GM11168 (cell line): ENCODE measurements at regions not wholly inside any gene's neighbourhood (a gene's known extent, or its start where the extent isn't known, plus 50 kb on each side); places are given as distances from the start of the nearest gene placed in this dataset.
"Not testable (repeated sequence)": the region's sequence is repeated elsewhere in the genome, so short reads cannot be mapped to it uniquely, and the experiment has no call there.

ENCODE experiments used
- in situ Hi-C: fragments of 300-500 bp; cut with MboI; formaldehyde crosslinking; loops from one replicate; pipeline ENCODE4 v1.12.0; 2022; ENCODE audit warnings: low sequenced_read_pairs; ENCODE audit not compliant: unreplicated experiment

- in situ Hi-C loops: no loop called here
These were observed 190.5 kb upstream of the NECTIN3 start for GRCh38 chr3:110881069-110881468.

GRCh38 chr3:110886222-110886893 lies 185.3 kb upstream of the NECTIN3 start:
- in situ Hi-C loops: no loop called here

- in situ Hi-C loops: no loop called here
These were observed 184.4 kb upstream of the NECTIN3 start for GRCh38 chr3:110887176-110887575.

GRCh38 chr3:110888625-110889375 lies 182.8 kb upstream of the NECTIN3 start:
- in situ Hi-C loops: not testable (repeated sequence)

- in situ Hi-C loops: not testable (repeated sequence)
These were observed 182.3 kb upstream of the NECTIN3 start for GRCh38 chr3:110889376-110889699.

- in situ Hi-C loops: no loop called here
These were observed 177.0 kb upstream of the NECTIN3 start for GRCh38 chr3:110894574-110894973.

- in situ Hi-C loops: no loop called here
These were observed 176.6 kb upstream of the NECTIN3 start for GRCh38 chr3:110895054-110895453.

- in situ Hi-C loops: no loop called here
These were observed 174.6 kb upstream of the NECTIN3 start for GRCh38 chr3:110897046-110897445.

GRCh38 chr3:110900576-110900975 lies 171.0 kb upstream of the NECTIN3 start:
- in situ Hi-C loops: no loop called here

- in situ Hi-C loops: no loop called here
These were observed 170.1 kb upstream of the NECTIN3 start for GRCh38 chr3:110901536-110901935.

GRCh38 chr3:110902453-110903085 lies 169.0 kb upstream of the NECTIN3 start:
- in situ Hi-C loops: no loop called here

GRCh38 chr3:110903771-110904519 lies 167.7 kb upstream of the NECTIN3 start:
- in situ Hi-C loops: no loop called here

- in situ Hi-C loops: no loop called here
These were observed 167.1 kb upstream of the NECTIN3 start for GRCh38 chr3:110904520-110904890.

GRCh38 chr3:110905121-110905520 lies 166.5 kb upstream of the NECTIN3 start:
- in situ Hi-C loops: no loop called here

- in situ Hi-C loops: no loop called here
These were observed 161.8 kb upstream of the NECTIN3 start for GRCh38 chr3:110909839-110910238.

- in situ Hi-C loops: no loop called here
These were observed 161.2 kb upstream of the NECTIN3 start for GRCh38 chr3:110910346-110910955.

- in situ Hi-C loops: no loop called here
These were observed 152.7 kb upstream of the NECTIN3 start for GRCh38 chr3:110918963-110919362.

GRCh38 chr3:110925798-110926197 lies 145.8 kb upstream of the NECTIN3 start:
- in situ Hi-C loops: no loop called here

GRCh38 chr3:110928016-110928662 lies 143.5 kb upstream of the NECTIN3 start:
- in situ Hi-C loops: no loop called here

GRCh38 chr3:110929816-110930215 lies 141.8 kb upstream of the NECTIN3 start:
- in situ Hi-C loops: no loop called here
